DMS 273 (cell line): ENCODE measurements at regions not wholly inside any gene's neighbourhood (a gene's known extent, or its start where the extent isn't known, plus 50 kb on each side); places are given as distances from the start of the nearest gene placed in this dataset.
"Not testable (repeated sequence)": the region's sequence is repeated elsewhere in the genome, so short reads cannot be mapped to it uniquely, and the experiment has no call there.

Experiments
- DNase-seq: peaks from one replicate; lab custom pipeline; 2025; ENCODE audit not compliant: unreplicated experiment; lab: John Stamatoyannopoulos, UW

- no peak for DNase-seq
Measured at GRCh38 chr22:49468487-49469198, 359.0 kb downstream of the BRD1 start.

GRCh38 chr22:49466878-49467595, 360.6 kb downstream of the BRD1 start:
- no peak for DNase-seq

- DNase-seq = no peak
Measured at GRCh38 chr22:49464037-49464436, 363.6 kb downstream of the BRD1 start.

- DNase-seq = no peak
Measured at GRCh38 chr22:49462795-49463194, 364.9 kb downstream of the BRD1 start.

- DNase-seq = no peak
Measured at GRCh38 chr22:49462291-49462690, 365.4 kb downstream of the BRD1 start.

- DNase-seq = no peak
Measured at GRCh38 chr22:49461674-49462073, 366.0 kb downstream of the BRD1 start.

GRCh38 chr22:49460592-49461281, 366.9 kb downstream of the BRD1 start:
- peak; percentile 3 for DNase-seq

GRCh38 chr22:49460091-49460490, 367.6 kb downstream of the BRD1 start:
- no peak for DNase-seq

- no peak for DNase-seq
Measured at GRCh38 chr22:49458708-49459099, 369.0 kb downstream of the BRD1 start.

- no peak for DNase-seq
Measured at GRCh38 chr22:49457946-49458707, 369.5 kb downstream of the BRD1 start.

GRCh38 chr22:49457146-49457545, 370.5 kb downstream of the BRD1 start:
- DNase-seq = no peak

- DNase-seq = no peak
Measured at GRCh38 chr22:49455595-49455994, 372.1 kb downstream of the BRD1 start.

GRCh38 chr22:49454726-49455125, 372.9 kb downstream of the BRD1 start:
- no peak for DNase-seq

- no peak for DNase-seq
Measured at GRCh38 chr22:49453771-49454170, 373.9 kb downstream of the BRD1 start.

GRCh38 chr22:49453019-49453418, 374.7 kb downstream of the BRD1 start:
- not testable (repeated sequence) for DNase-seq

- no peak for DNase-seq
Measured at GRCh38 chr22:49452362-49452946, 375.2 kb downstream of the BRD1 start.

- DNase-seq = no peak
Measured at GRCh38 chr22:49451070-49451840, 376.4 kb downstream of the BRD1 start.

GRCh38 chr22:49450498-49450897, 377.2 kb downstream of the BRD1 start:
- DNase-seq = no peak

- DNase-seq = no peak
Measured at GRCh38 chr22:49449811-49450446, 377.7 kb downstream of the BRD1 start.

GRCh38 chr22:49449377-49449776, 378.3 kb downstream of the BRD1 start:
- no peak for DNase-seq
